SK-N-MC (cell line): ENCODE measurements at regions not wholly inside any gene's neighbourhood (a gene's known extent, or its start where the extent isn't known, plus 50 kb on each side); places are given as distances from the start of the nearest gene placed in this dataset.

Source experiments
- DNase-seq: peaks from one replicate; pipeline ENCODE4 v3.0.0-alpha.2; 2011; ENCODE audit warnings: low read depth, low spot score
- H3K27ac ChIP-seq: fragments of 200-600 bp; sonication (generic); 2 replicates; pipeline ENCODE4 v1.5.1; 2016; ENCODE audit warnings: mixed run types
- H3K36me3 ChIP-seq: fragments of 200-600 bp; sonication (generic); 2 replicates; pipeline ENCODE4 v1.6.1; 2017; ENCODE audit warnings: antibody characterized with exemption, low read length, mixed read lengths; ENCODE audit not compliant: insufficient read depth
- H3K4me3 ChIP-seq: fragments of 200-600 bp; sonication (generic); 2 replicates; pipeline ENCODE4 v1.5.1; 2016
- H3K9ac ChIP-seq: fragments of 200-600 bp; sonication (generic); 2 replicates; pipeline ENCODE4 v1.8.0; 2017; ENCODE audit warnings: mixed run types, mixed read lengths; ENCODE audit not compliant: insufficient read length
- H3K9me3 ChIP-seq: fragments of 200-600 bp; sonication (generic); 2 replicates; pipeline ENCODE4 v1.6.1; 2017; ENCODE audit warnings: low read depth, mild to moderate bottlenecking, antibody characterized with exemption, low read length, moderate library complexity, mixed read lengths
- EZH2 ChIP-seq: fragments of 200-600 bp; sonication (generic); IDR thresholded peaks from one replicate; pipeline ENCODE4 v1.6.1; 2017; ENCODE audit warnings: antibody characterized with exemption
- FOXP2 ChIP-seq: optimal IDR thresholded peaks from 2 replicates; pipeline ENCODE3; 2011; ENCODE audit warnings: mild to moderate bottlenecking, moderate library complexity; ENCODE audit not compliant: insufficient read depth; ENCODE audit errors: extremely low read length, control extremely low read depth
- POLR2AphosphoS5 ChIP-seq: IDR thresholded peaks from 2 replicates; pipeline ENCODE4 v1.6.1; 2012; ENCODE audit warnings: mild to moderate bottlenecking, low read depth, low read length, borderline replicate concordance

DNA sequence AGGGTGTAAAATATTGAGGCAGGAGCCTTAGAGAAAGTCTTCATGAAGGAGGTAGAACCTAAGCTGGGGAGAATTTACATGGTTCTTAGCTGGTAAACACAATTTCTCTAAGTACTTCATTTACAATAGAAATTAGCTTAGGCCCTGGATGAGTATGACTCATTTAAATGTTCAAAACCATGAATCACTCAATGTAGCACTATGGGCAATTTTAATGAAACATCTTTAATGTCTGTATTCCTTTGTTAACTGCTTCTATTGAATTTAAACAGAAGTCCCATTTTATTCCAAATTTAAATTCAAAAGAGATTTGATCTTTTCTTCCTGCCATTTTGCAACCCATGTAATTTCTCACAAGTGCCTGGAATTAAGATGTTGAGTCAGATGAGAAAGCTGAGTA, 252.1 kb downstream of the RFC3 start:
- TF ChIP-seq EZH2 (no peak), FOXP2 (no peak), POLR2AphosphoS5 (no peak)
- Histone ChIP-seq H3K9me3 (no peaks in the 10 kb centered on the region; the same call in 1 of the 2 replicates), H3K4me3 (no peak overlapping the region), H3K9ac (no peak overlapping the region), H3K36me3 (no peaks in the 10 kb centered on the region), H3K27ac (no peak overlapping the region)
- no peak for DNase-seq

GRCh38 chr13:34070544-34071303, 252.8 kb downstream of the RFC3 start:
- Histone ChIP-seq H3K4me3 (no peak overlapping the region), H3K27ac (no peak overlapping the region), H3K9ac (no peak overlapping the region), H3K36me3 (no peaks in the 10 kb centered on the region), H3K9me3 (no peaks in the 10 kb centered on the region; the same call in 1 of the 2 replicates)
- no peak for DNase-seq
- no peak for TF ChIP-seq EZH2
- no peak for TF ChIP-seq POLR2AphosphoS5
- no peak for TF ChIP-seq FOXP2

- TF ChIP-seq FOXP2 (no peak), EZH2 (no peak), POLR2AphosphoS5 (no peak)
- no peak overlapping the region for H3K4me3 ChIP-seq
- DNase-seq = no peak
- no peak overlapping the region for H3K9ac ChIP-seq
- no peaks in the 10 kb centered on the region; the same call in 1 of the 2 replicates for H3K9me3 ChIP-seq
- no peak overlapping the region for H3K27ac ChIP-seq
- no peaks in the 10 kb centered on the region for H3K36me3 ChIP-seq
Observed at GRCh38 chr13:34076319-34076718, 258.4 kb downstream of the RFC3 start.

DNA sequence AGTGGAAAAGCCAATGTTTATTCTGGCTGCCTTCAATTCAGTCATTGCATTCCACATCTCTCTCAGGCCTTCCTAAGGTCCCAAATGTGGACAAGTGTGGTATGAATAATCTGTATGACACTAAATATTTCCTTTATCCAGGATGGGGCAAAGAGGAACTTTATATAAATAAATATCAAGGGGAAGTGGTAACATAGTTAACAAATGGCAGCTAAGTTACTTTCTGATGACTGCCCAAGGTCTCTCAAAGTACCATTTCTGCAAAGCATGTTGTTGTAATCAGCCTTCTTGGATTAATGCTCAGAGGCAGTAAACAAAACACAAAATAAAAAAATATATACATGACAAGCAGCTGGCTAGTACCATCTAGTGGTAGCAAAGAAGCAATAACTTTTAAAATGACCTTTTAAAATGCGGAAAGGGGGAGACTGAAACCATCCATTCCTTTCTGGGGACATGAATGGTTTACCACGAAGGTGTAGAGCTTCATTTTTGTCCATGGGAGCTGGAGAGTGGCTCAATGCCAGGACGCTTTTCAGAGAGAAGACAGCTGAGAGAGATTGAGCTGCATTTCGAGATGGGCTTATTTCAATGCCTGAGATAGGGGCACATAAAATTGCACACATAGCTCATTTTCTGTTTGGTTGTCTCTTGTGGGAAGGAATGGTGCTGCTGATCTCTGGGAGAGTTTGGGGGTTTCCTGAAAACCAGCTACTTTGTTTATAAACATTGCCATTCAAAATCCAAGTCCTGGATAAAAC, 259.2 kb downstream of the RFC3 start:
- no peak overlapping the region for H3K4me3 ChIP-seq
- no peaks in the 10 kb centered on the region; the same call in 1 of the 2 replicates for H3K9me3 ChIP-seq
- no peaks in the 10 kb centered on the region for H3K36me3 ChIP-seq
- no peak overlapping the region for H3K27ac ChIP-seq
- TF ChIP-seq FOXP2 = no peak
- TF ChIP-seq POLR2AphosphoS5 = no peak
- no peak overlapping the region for H3K9ac ChIP-seq
- no peak for DNase-seq

DNA sequence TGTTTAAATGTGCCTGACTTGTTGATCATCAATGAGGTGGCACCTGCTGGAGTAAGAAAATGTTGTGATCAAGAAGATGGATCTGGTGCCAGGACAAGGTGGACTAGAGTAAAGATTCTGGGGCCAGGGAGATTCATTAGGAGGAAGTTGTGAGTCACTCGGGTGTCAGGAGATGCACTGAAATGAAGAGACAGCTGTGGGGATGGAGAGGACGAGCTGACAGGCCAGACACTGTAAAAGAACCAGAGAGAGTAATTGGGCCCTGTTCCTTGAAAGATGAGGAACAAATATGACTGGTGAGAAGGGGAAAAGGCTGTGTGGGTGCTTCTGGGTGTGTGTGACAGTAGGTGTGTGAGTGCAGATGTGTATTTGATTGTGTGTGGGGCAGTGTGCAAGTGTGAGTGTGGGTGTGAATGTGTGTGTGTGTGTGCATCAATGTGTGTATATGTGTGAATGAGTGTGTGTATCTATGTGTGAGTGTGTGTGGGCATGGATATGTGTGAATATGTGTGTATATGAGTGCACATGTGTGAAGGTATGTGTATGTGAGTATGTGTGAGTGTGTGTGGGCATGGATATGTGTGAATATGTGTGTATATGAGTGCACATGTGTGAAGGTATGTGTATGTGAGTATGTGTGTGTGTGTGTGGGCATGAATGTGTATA, 260.5 kb downstream of the RFC3 start:
- TF ChIP-seq FOXP2 (no peak), EZH2 (no peak), POLR2AphosphoS5 (no peak)
- no peak for DNase-seq
- H3K27ac ChIP-seq = no peak overlapping the region
- no peak overlapping the region for H3K4me3 ChIP-seq
- no peaks in the 10 kb centered on the region; the same call in 1 of the 2 replicates for H3K9me3 ChIP-seq
- no peak overlapping the region for H3K9ac ChIP-seq
- H3K36me3 ChIP-seq = no peaks in the 10 kb centered on the region

DNA sequence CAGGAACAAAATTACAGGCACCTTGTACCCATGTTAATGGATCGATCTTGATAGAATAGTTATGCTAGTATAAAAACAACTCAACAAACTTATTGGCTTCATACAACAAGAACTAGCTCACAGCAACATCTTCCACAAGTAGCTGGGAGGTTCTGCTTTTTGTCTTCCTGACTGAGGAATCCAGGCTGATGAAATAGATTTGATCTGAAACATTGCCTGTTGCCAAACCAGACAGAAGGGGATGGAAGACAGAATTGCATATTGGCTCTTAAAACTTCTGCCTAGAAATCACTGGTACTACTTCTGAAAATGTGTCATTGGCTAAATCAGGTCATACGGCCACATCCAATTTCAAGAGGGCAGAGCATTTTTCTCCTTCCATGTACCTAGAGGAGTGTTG, 267.3 kb downstream of the RFC3 start:
- no peak for DNase-seq
- H3K4me3 ChIP-seq = no peak overlapping the region
- H3K9me3 ChIP-seq = no peaks in the 10 kb centered on the region
- no peak overlapping the region for H3K9ac ChIP-seq
- TF ChIP-seq FOXP2 (no peak), EZH2 (no peak), POLR2AphosphoS5 (no peak)
- no peaks in the 10 kb centered on the region for H3K36me3 ChIP-seq
- H3K27ac ChIP-seq = no peak overlapping the region

GRCh38 chr13:34086281-34086680, 268.3 kb downstream of the RFC3 start:
- Histone ChIP-seq H3K27ac (no peak overlapping the region), H3K9me3 (no peaks in the 10 kb centered on the region), H3K9ac (no peak overlapping the region), H3K4me3 (no peak overlapping the region), H3K36me3 (no peaks in the 10 kb centered on the region)
- TF ChIP-seq FOXP2 (no peak), POLR2AphosphoS5 (no peak), EZH2 (no peak)
- DNase-seq = no peak

- H3K9ac ChIP-seq = no peak overlapping the region
- H3K9me3 ChIP-seq = no peaks in the 10 kb centered on the region
- H3K27ac ChIP-seq = no peak overlapping the region
- TF ChIP-seq EZH2 = no peak
- DNase-seq = no peak
- no peaks in the 10 kb centered on the region for H3K36me3 ChIP-seq
- no peak overlapping the region for H3K4me3 ChIP-seq
Observed at GRCh38 chr13:34087791-34088190, 269.8 kb downstream of the RFC3 start.
